NCI-H2196 treated with DMSO at 0.1 percent for 48 hours (cell line): ENCODE measurements at regions not wholly inside any gene's neighbourhood (a gene's known extent, or its start where the extent isn't known, plus 50 kb on each side); places are given as distances from the start of the nearest gene placed in this dataset.
"Not testable (repeated sequence)": the region's sequence is repeated elsewhere in the genome, so short reads cannot be mapped to it uniquely, and the experiment has no call there.

ENCODE experiments used
- DNase-seq: peaks from one replicate; lab custom pipeline; 2025; ENCODE audit not compliant: unreplicated experiment; lab: John Stamatoyannopoulos, UW

- DNase-seq = no peak
Measured at GRCh38 chr21:38916214-38916964, 110.7 kb downstream of the ETS2 start.

- DNase-seq = no peak
Measured at GRCh38 chr21:38915546-38915945, 109.8 kb downstream of the ETS2 start.

GRCh38 chr21:38914528-38915293 lies 109.0 kb downstream of the ETS2 start:
- peak; percentile 72 for DNase-seq

GRCh38 chr21:38913893-38914527 lies 108.3 kb downstream of the ETS2 start:
- DNase-seq = no peak

GRCh38 chr21:38913120-38913892 lies 107.6 kb downstream of the ETS2 start:
- peak; percentile 74 for DNase-seq

GRCh38 chr21:38912789-38913119 lies 107.0 kb downstream of the ETS2 start:
- no peak for DNase-seq

GRCh38 chr21:38912102-38912629 lies 106.4 kb downstream of the ETS2 start:
- no peak for DNase-seq

GRCh38 chr21:38911484-38912101 lies 105.9 kb downstream of the ETS2 start:
- DNase-seq = no peak

GRCh38 chr21:38910390-38911067 lies 104.8 kb downstream of the ETS2 start:
- no peak for DNase-seq

GRCh38 chr21:38909929-38910328 lies 104.2 kb downstream of the ETS2 start:
- DNase-seq = no peak

- no peak for DNase-seq
Measured at GRCh38 chr21:38909109-38909508, 103.4 kb downstream of the ETS2 start.

- no peak for DNase-seq
Measured at GRCh38 chr21:38908537-38908936, 102.8 kb downstream of the ETS2 start.

- DNase-seq = no peak
Measured at GRCh38 chr21:38905752-38906151, 100.0 kb downstream of the ETS2 start.

- DNase-seq = no peak
Measured at GRCh38 chr21:38905328-38905727, 99.6 kb downstream of the ETS2 start.

GRCh38 chr21:38903690-38904139 lies 98.0 kb downstream of the ETS2 start:
- DNase-seq = peak; percentile 58

- no peak for DNase-seq
Measured at GRCh38 chr21:38902608-38903445, 97.1 kb downstream of the ETS2 start.

GRCh38 chr21:38900499-38900898 lies 94.8 kb downstream of the ETS2 start:
- DNase-seq = no peak

- DNase-seq = not testable (repeated sequence)
Measured at GRCh38 chr21:38899985-38900384, 94.3 kb downstream of the ETS2 start.
